ENCODE measurements at regions not wholly inside any gene's neighbourhood (a gene's known extent, or its start where the extent isn't known, plus 50 kb on each side); places are given as distances from the start of the nearest gene placed in this dataset.

GRCh38 chr5:74542482-74542881, 98.0 kb downstream of the ENC1 start:
- TF ChIP-seq CTCF (IDR thresholded peaks at IDR 0.05; ENCODE audit: low read length) = no peak
- TF ChIP-seq EZH2 (optimal IDR thresholded peaks at IDR 0.05; ENCODE audit: low read depth, low read length) = no peak
